ENCODE measurements at regions not wholly inside any gene's neighbourhood (a gene's known extent, or its start where the extent isn't known, plus 50 kb on each side); places are given as distances from the start of the nearest gene placed in this dataset.

DNA sequence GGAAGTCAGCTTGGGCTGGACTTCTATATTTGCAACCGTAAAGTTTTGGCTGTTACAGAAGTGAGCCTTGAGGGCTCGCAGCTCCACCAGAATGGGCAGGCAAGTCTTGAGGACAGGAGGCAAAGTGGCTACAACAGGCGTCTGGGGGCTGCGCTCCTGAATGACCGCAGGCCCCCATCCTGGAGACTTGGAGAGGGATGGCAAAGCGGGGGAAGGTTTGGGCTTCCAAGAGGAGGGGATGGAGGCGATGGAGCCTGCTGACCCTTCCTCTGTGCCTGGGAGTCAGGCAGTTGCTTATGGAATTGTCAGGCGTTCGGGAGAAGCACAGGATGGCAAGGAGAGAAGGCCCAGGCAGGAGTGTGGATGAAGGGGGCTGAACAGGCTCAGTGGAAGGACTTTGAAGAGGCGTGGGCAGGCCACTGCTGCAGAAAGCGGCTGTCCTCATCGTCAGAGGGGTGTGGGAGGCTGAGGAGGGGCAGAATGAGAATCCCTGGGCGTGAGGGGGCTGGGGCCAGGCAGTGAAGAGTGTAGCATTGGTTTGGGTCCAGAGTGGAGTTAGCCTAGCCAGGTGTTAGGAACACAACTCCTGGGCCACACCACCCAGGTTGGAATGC is 72.3 kb downstream of the INHBB start:
- TF ChIP-seq EZH2phosphoT487 (IDR thresholded peaks at IDR 0.05; ENCODE audit: low read length): no peak
- TF ChIP-seq, protein P1, sequence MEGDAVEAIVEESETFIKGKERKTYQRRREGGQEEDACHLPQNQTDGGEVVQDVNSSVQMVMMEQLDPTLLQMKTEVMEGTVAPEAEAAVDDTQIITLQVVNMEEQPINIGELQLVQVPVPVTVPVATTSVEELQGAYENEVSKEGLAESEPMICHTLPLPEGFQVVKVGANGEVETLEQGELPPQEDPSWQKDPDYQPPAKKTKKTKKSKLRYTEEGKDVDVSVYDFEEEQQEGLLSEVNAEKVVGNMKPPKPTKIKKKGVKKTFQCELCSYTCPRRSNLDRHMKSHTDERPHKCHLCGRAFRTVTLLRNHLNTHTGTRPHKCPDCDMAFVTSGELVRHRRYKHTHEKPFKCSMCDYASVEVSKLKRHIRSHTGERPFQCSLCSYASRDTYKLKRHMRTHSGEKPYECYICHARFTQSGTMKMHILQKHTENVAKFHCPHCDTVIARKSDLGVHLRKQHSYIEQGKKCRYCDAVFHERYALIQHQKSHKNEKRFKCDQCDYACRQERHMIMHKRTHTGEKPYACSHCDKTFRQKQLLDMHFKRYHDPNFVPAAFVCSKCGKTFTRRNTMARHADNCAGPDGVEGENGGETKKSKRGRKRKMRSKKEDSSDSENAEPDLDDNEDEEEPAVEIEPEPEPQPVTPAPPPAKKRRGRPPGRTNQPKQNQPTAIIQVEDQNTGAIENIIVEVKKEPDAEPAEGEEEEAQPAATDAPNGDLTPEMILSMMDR (IDR thresholded peaks at IDR 0.05; ENCODE audit: low read length): no peak
- no peak for TF ChIP-seq EZH2 (optimal IDR thresholded peaks at IDR 0.05; ENCODE audit: low read depth, low read length)

Data from MM.1S (cell line).